H1 (cell line): ENCODE measurements at regions not wholly inside any gene's neighbourhood (a gene's known extent, or its start where the extent isn't known, plus 50 kb on each side); places are given as distances from the start of the nearest gene placed in this dataset.

Source experiments
- CTCF ChIA-PET: fragments of 300-600 bp; sonication (Branson Sonifier 250); formaldehyde crosslinking; loops from one replicate; lab custom pipeline; 2021; ENCODE audit not compliant: partially characterized antibody; lab: Charles Lee
- POLR2A ChIA-PET: fragments of 300-600 bp; sonication (Branson Sonifier 250); formaldehyde crosslinking; loops from one replicate; lab custom pipeline; 2021; ENCODE audit warnings: inconsistent platforms; ENCODE audit not compliant: partially characterized antibody; lab: Charles Lee
- DNase-seq, 2 experiments: peaks; one replicate each; pipeline versions ENCODE4 v3.0.0 to v3.0.0-alpha.2; 2010 to 2022; ENCODE audit warnings: low spot score in 2 of 2, low read depth in 1 of 2, mixed read lengths in 1 of 2
- FAIRE-seq: peaks from 2 replicates; lab custom pipeline; 2011; peaks lifted over from hg19 to GRCh38; lab: Jason Lieb, UNC
- H2AFZ ChIP-seq: 2 replicates; pipeline ENCODE4 v1.8.1; 2012; ENCODE audit warnings: low read length, inconsistent platforms
- H2AK5ac ChIP-seq: 2 replicates; pipeline ENCODE4 v1.6.1; 2013; ENCODE audit warnings: low read depth, low read length
- H2BK120ac ChIP-seq: replicated peaks from 2 replicates; pipeline ENCODE3; 2013; ENCODE audit warnings: low read depth, low read length, inconsistent platforms
- H2BK12ac ChIP-seq: 2 replicates; pipeline ENCODE4 v1.6.1; 2013; ENCODE audit warnings: low read depth, low read length
- H2BK15ac ChIP-seq: 2 replicates; pipeline ENCODE4 v1.6.1; 2013; ENCODE audit warnings: low read length
- H2BK20ac ChIP-seq: 2 replicates; pipeline ENCODE4 v1.6.1; 2013; ENCODE audit warnings: low read length
- H2BK5ac ChIP-seq: 2 replicates; pipeline ENCODE4 v1.6.1; 2013; ENCODE audit warnings: low read depth, low read length
- H3K14ac ChIP-seq: 2 replicates; pipeline ENCODE4 v1.6.1; 2013; ENCODE audit warnings: inconsistent platforms; ENCODE audit not compliant: insufficient read length
- H3K18ac ChIP-seq: 2 replicates; pipeline ENCODE4 v1.6.1; 2013; ENCODE audit warnings: low read length; ENCODE audit errors: extremely low read depth
- H3K23ac ChIP-seq: 2 replicates; pipeline ENCODE4 v1.6.1; 2013; ENCODE audit warnings: inconsistent platforms; ENCODE audit not compliant: insufficient read length
- H3K23me2 ChIP-seq: 2 replicates; pipeline ENCODE4 v1.6.1; 2013; ENCODE audit warnings: low read depth, low read length
- H3K27ac ChIP-seq: 2 replicates; pipeline ENCODE4 v1.6.1; 2011; ENCODE audit warnings: low read depth, low read length, inconsistent platforms
- H3K27me3 ChIP-seq, 4 experiments: replicated peaks in 1 of 4; 1 replicate in 1 of 4; 2 replicates in 3 of 4; pipeline versions ENCODE4 v1.6.1 to v1.8.1; 2011 to 2013; ENCODE audit warnings: low read length in 3 of 4, mild to moderate bottlenecking in 3 of 4, inconsistent platforms in 2 of 4, mixed read lengths in 2 of 4, moderate library complexity in 1 of 4; ENCODE audit not compliant: control insufficient read depth in 3 of 4, insufficient read depth in 3 of 4; ENCODE audit errors: extremely low read depth in 1 of 4
- H3K36me3 ChIP-seq, 4 experiments: 2 replicates each; pipeline versions ENCODE4 v1.6.1 to v1.8.1; 2011 to 2013; ENCODE audit warnings: mild to moderate bottlenecking in 4 of 4, low read length in 3 of 4, moderate library complexity in 2 of 4, control low read depth in 1 of 4, inconsistent platforms in 1 of 4; ENCODE audit not compliant: insufficient read depth in 4 of 4, control insufficient read depth in 2 of 4
- H3K4ac ChIP-seq: replicated peaks from 2 replicates; pipeline ENCODE3; 2013; ENCODE audit warnings: low read length, low read depth, mixed read lengths, inconsistent platforms; ENCODE audit not compliant: insufficient read length
- H3K4me1 ChIP-seq, 4 experiments: replicated peaks in 1 of 4; 1 replicate in 1 of 4; 2 replicates in 3 of 4; pipeline versions ENCODE4 v1.6.1 to v1.8.1; 2011 to 2013; ENCODE audit warnings: low read length in 3 of 4, inconsistent platforms in 2 of 4, mixed read lengths in 1 of 4; ENCODE audit not compliant: insufficient read depth in 4 of 4, control insufficient read depth in 3 of 4
- H3K4me2 ChIP-seq, 2 experiments: 2 replicates each; pipeline versions ENCODE4 v1.6.1 to v1.8.1; 2011 to 2013; ENCODE audit warnings: low read depth in 2 of 2, low read length in 2 of 2, control low read depth in 1 of 2, inconsistent platforms in 1 of 2, mild to moderate bottlenecking in 1 of 2; ENCODE audit not compliant: insufficient read depth in 1 of 2
- H3K4me3 ChIP-seq, 4 experiments: fragments of 200-600, 300-600 bp in 1 of 4; sonication (generic), shearing (Covaris generic), sonication (Bioruptor Twin) in 1 of 4; 2 replicates each; pipeline versions ENCODE4 v1.5.1 to v1.8.1; 2011 to 2016; ENCODE audit warnings: low read length in 4 of 4, low read depth in 3 of 4, control low read depth in 2 of 4, inconsistent platforms in 2 of 4, mild to moderate bottlenecking in 2 of 4, mixed read lengths in 1 of 4, moderate library complexity in 1 of 4; ENCODE audit not compliant: insufficient read depth in 2 of 4; ENCODE audit errors: extremely low read depth in 1 of 4
- H3K56ac ChIP-seq: replicated peaks from 2 replicates; pipeline ENCODE3; 2013; ENCODE audit warnings: low read depth, mild to moderate bottlenecking, mixed read lengths, low read length, inconsistent platforms; ENCODE audit not compliant: insufficient read length
- H3K79me1 ChIP-seq: 2 replicates; pipeline ENCODE4 v1.6.1; 2013; ENCODE audit warnings: low read depth, low read length, control low read depth
- H3K79me2 ChIP-seq, 2 experiments: 2 replicates each; pipeline versions ENCODE4 v1.6.1 to v1.8.1; 2012 to 2013; ENCODE audit warnings: low read length in 2 of 2, mild to moderate bottlenecking in 2 of 2, inconsistent platforms in 1 of 2; ENCODE audit not compliant: insufficient read depth in 2 of 2, control insufficient read depth in 1 of 2
- H3K9ac ChIP-seq, 4 experiments: replicated peaks in 1 of 4; 1 replicate in 1 of 4; 2 replicates in 3 of 4; pipeline versions ENCODE4 v1.6.1 to v1.8.1; 2011 to 2013; ENCODE audit warnings: low read depth in 3 of 4, low read length in 3 of 4, control low read depth in 2 of 4, mild to moderate bottlenecking in 2 of 4, moderate library complexity in 2 of 4, inconsistent platforms in 1 of 4; ENCODE audit errors: extremely low read depth in 1 of 4
- H3K9me3 ChIP-seq, 2 experiments: 2 replicates each; pipeline versions ENCODE4 v1.6.1 to v1.8.1; 2012 to 2013; ENCODE audit warnings: mild to moderate bottlenecking in 2 of 2, moderate library complexity in 2 of 2, control low read depth in 1 of 2, inconsistent platforms in 1 of 2, low read depth in 1 of 2, low read length in 1 of 2, mixed read lengths in 1 of 2; ENCODE audit not compliant: insufficient read depth in 2 of 2
- H4K20me1 ChIP-seq, 2 experiments: replicated peaks in 1 of 2; 2 replicates each; pipeline versions ENCODE3 to v1.8.1; 2011 to 2013; ENCODE audit warnings: inconsistent platforms in 2 of 2, low read length in 2 of 2, mild to moderate bottlenecking in 1 of 2; ENCODE audit not compliant: insufficient read depth in 2 of 2, control insufficient read depth in 1 of 2
- H4K5ac ChIP-seq: 2 replicates; pipeline ENCODE4 v1.6.1; 2013; ENCODE audit warnings: low read length, low read depth, mixed read lengths, inconsistent platforms; ENCODE audit not compliant: insufficient read length
- H4K8ac ChIP-seq: 2 replicates; pipeline ENCODE4 v1.8.0; 2013; ENCODE audit warnings: mild to moderate bottlenecking, moderate library complexity, low read length, inconsistent platforms; ENCODE audit not compliant: insufficient read depth; ENCODE audit errors: extremely low read depth
- H4K91ac ChIP-seq: replicated peaks from 2 replicates; pipeline ENCODE3; 2013; ENCODE audit warnings: low read length, mixed read lengths, inconsistent platforms; ENCODE audit not compliant: insufficient read length
- CBX8 ChIP-seq: fragments of 300-800, 300-1000 bp; sonication (generic); IDR thresholded peaks from 2 replicates; pipeline ENCODE4 v1.7.1; 2016; ENCODE audit warnings: low read depth, low read length, borderline replicate concordance
- CTBP2 ChIP-seq: IDR thresholded peaks from 2 replicates; pipeline ENCODE4 v1.7.0; 2011; ENCODE audit warnings: borderline replicate concordance, mild to moderate bottlenecking, moderate library complexity, mixed read lengths, low read length; ENCODE audit not compliant: insufficient read depth, insufficient read length
- HDAC2 ChIP-seq, 2 experiments: fragments of 300-600 bp in 1 of 2; sonication (generic) in 1 of 2; IDR thresholded peaks; 2 replicates each; pipeline ENCODE4 v1.6.1; 2011 to 2012; ENCODE audit warnings: low read depth in 2 of 2, low read length in 2 of 2, mild to moderate bottlenecking in 2 of 2, moderate library complexity in 2 of 2, borderline replicate concordance in 1 of 2, inconsistent platforms in 1 of 2
- KDM5A ChIP-seq: fragments of 200-600 bp; IDR thresholded peaks from 2 replicates; pipeline ENCODE4 v1.7.1; 2012; ENCODE audit warnings: mild to moderate bottlenecking, low read length, inconsistent platforms, mixed read lengths
- POLR2A ChIP-seq, 2 experiments: IDR thresholded peaks; 1 replicate in 1 of 2; 2 replicates in 1 of 2; pipeline ENCODE4 v1.6.1; 2011; ENCODE audit warnings: low read depth in 2 of 2, low read length in 2 of 2, mild to moderate bottlenecking in 2 of 2; ENCODE audit errors: control extremely low read depth in 1 of 2
- RNF2 ChIP-seq: fragments of 200-900, 300-1000 bp; sonication (generic); IDR thresholded peaks from 2 replicates; pipeline ENCODE4 v1.7.1; 2016; ENCODE audit warnings: borderline replicate concordance, low read depth, mild to moderate bottlenecking, antibody characterized with exemption, low read length; ENCODE audit not compliant: poor library complexity, severe bottlenecking; ENCODE audit errors: missing control alignments
- SIN3A ChIP-seq, 2 experiments: IDR thresholded peaks in 1 of 2; conservative IDR thresholded peaks in 1 of 2; 2 replicates each; pipeline ENCODE4 v1.6.1; 2011 to 2012; ENCODE audit warnings: low read length in 2 of 2, improper control_type of control experiment in 1 of 2, low read depth in 1 of 2, mild to moderate bottlenecking in 1 of 2
- SIX5 ChIP-seq: IDR thresholded peaks from 2 replicates; pipeline ENCODE4 v1.6.1; 2011; ENCODE audit warnings: mild to moderate bottlenecking, low read depth, low read length
- WGBS, 2 experiments: shearing (Covaris generic) in 1 of 2; methylation state at CpG; one replicate each; pipeline versions ENCODE4 v1.1.6 to v1.1.7; 2013 to 2015; ENCODE audit warnings: low lambda C conversion rate in 2 of 2, mixed read lengths in 2 of 2, inconsistent platforms in 1 of 2, low coverage in 1 of 2, missing lambda C conversion rate in 1 of 2; ENCODE audit not compliant: insufficient replicate concordance in 2 of 2, insufficient coverage in 1 of 2, insufficient read length in 1 of 2; ENCODE audit errors: extremely low coverage in 1 of 2, missing lambda C conversion rate in 1 of 2; 5-methylcytosine and 5-hydroxymethylcytosine counted together
- TF ChIP-seq, protein P1 (sequence below): IDR thresholded peaks from 2 replicates; pipeline ENCODE4 v1.6.1; 2012; ENCODE audit warnings: inconsistent platforms

GRCh38 chr12:43127886-43128549 lies 424.0 kb downstream of the ADAMTS20 start:
- Histone ChIP-seq H3K79me2 (no peaks in the 10 kb centered on the region), H2AFZ (no peak overlapping the region), H3K14ac (no peak overlapping the region), H3K9me3 (no peaks in the 10 kb centered on the region), H3K9ac (no peak overlapping the region), H3K23me2 (no peaks in the 10 kb centered on the region), H4K20me1 (no peaks in the 10 kb centered on the region), H3K56ac (no peak overlapping the region), H3K4me3 (no peak overlapping the region), H3K18ac (no peak overlapping the region), H2BK15ac (no peak overlapping the region), H2BK12ac (no peak overlapping the region), H3K79me1 (no peaks in the 10 kb centered on the region), H3K27me3 (no peaks in the 10 kb centered on the region), H3K36me3 (no peaks in the 10 kb centered on the region; a peak in 1 of 8 replicates), H4K5ac (no peak overlapping the region), H3K4me2 (no peak overlapping the region), H2BK120ac (no peak overlapping the region), H3K4me1 (peaks cover 0 to 4% (median 0%) of the 10 kb centered on the region in 4 experiments; a peak in 1 of 7 replicates), H3K23ac (no peak overlapping the region), H3K4ac (no peak overlapping the region), H2AK5ac (no peak overlapping the region), H3K27ac (no peak overlapping the region), H4K91ac (no peak overlapping the region), H2BK20ac (no peak overlapping the region), H2BK5ac (no peak overlapping the region), H4K8ac (no peak overlapping the region)
- POLR2A ChIA-PET = no interaction called here
- CTCF ChIA-PET = interaction anchor here (1.1 kb wide), 1 partner anchor 11 kb away, joined by 3 read pairs; no protein-coding TSS in a partner anchor
- 89% methylated on average over 3 of the region's 3 CpGs; no CpG with 5 or more reads in 1 of the 2 experiments for WGBS, 2 experiments
- FAIRE-seq = no peak
- DNase-seq = no peak
- TF ChIP-seq SIN3A (conservative IDR thresholded peaks at IDR 0.05 in 1 of 2, IDR thresholded peaks at IDR 0.05 in 1 of 2; ENCODE audit: low read depth in 1 of 2, low read length in 2 of 2) (no peak), HDAC2 (IDR thresholded peaks at IDR 0.05; ENCODE audit: borderline replicate concordance in 1 of 2, low read depth in 2 of 2, low read length in 2 of 2) (no peak), CTBP2 (no peak), CBX8 (no peak), SIX5 (no peak), KDM5A (no peak), RNF2 (no peak), POLR2A (IDR thresholded peaks at IDR 0.05; ENCODE audit: control extremely low read depth in 1 of 2, low read depth in 2 of 2, low read length in 2 of 2) (no peak)
- TF ChIP-seq, protein P1, sequence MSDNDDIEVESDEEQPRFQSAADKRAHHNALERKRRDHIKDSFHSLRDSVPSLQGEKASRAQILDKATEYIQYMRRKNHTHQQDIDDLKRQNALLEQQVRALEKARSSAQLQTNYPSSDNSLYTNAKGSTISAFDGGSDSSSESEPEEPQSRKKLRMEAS = no peak
